ENCODE measurements at regions not wholly inside any gene's neighbourhood (a gene's known extent, or its start where the extent isn't known, plus 50 kb on each side); places are given as distances from the start of the nearest gene placed in this dataset.
"Not testable (repeated sequence)": the region's sequence is repeated elsewhere in the genome, so short reads cannot be mapped to it uniquely, and the experiment has no call there.

- H3K9me3 ChIP-seq (ENCODE audit: control insufficient read depth in 2 of 3, low read length in 3 of 3); POLR2A ChIA-PET; H3K4me1 Mint-ChIP-seq; H3K4me3 Mint-ChIP-seq; DNase-seq; H3K4me3 ChIP-seq (ENCODE audit: low read length); H3K27me3 ChIP-seq (ENCODE audit: control insufficient read depth in 2 of 2, insufficient read depth in 2 of 2, low read length in 2 of 2); ATAC-seq; H3K27me3 Mint-ChIP-seq; H3K36me3 ChIP-seq (ENCODE audit: control insufficient read depth in 2 of 3, insufficient read depth in 3 of 3, low read length in 3 of 3); H3K4me1 ChIP-seq (ENCODE audit: control insufficient read depth in 2 of 2, insufficient read depth in 2 of 2, low read length in 2 of 2); H3K27ac Mint-ChIP-seq; intact Hi-C loops (cut with micrococcal nuclease); H3K27ac ChIP-seq (ENCODE audit: low read depth, low read length); H3K36me3 Mint-ChIP-seq; CTCF ChIA-PET; H3K9me3 Mint-ChIP-seq: not testable (repeated sequence)
These were observed 174.8 kb downstream of the COL12A1 start for GRCh38 chr6:75031102-75031501.

- Histone ChIP-seq H3K4me1 (ENCODE audit: control insufficient read depth in 2 of 2, insufficient read depth in 2 of 2, low read length in 2 of 2) (no peaks in the 10 kb centered on the region), H3K4me3 (ENCODE audit: low read length) (no peak overlapping the region), H3K27ac (ENCODE audit: low read depth, low read length) (no peak overlapping the region), H3K36me3 (ENCODE audit: control insufficient read depth in 2 of 3, insufficient read depth in 3 of 3, low read length in 3 of 3) (no peaks in the 10 kb centered on the region), H3K9me3 (ENCODE audit: control insufficient read depth in 2 of 3, low read length in 3 of 3) (no peaks in the 10 kb centered on the region), H3K27me3 (ENCODE audit: control insufficient read depth in 2 of 2, insufficient read depth in 2 of 2, low read length in 2 of 2) (no peaks in the 10 kb centered on the region)
- ChIA-PET POLR2A (no interaction called here), CTCF (no interaction called here)
- no peak for ATAC-seq
- Mint-ChIP-seq H3K27ac (no peak overlapping the region), H3K36me3 (no peaks in the 10 kb centered on the region), H3K27me3 (no peaks in the 10 kb centered on the region), H3K9me3 (peaks cover 0 to 5% (median 0%) of the 10 kb centered on the region in 11 donors), H3K4me3 (no peak overlapping the region), H3K4me1 (no peaks in the 10 kb centered on the region)
- intact Hi-C loops (cut with micrococcal nuclease), result no loop called here
- DNase-seq, result no peak
These were observed 176.5 kb downstream of the COL12A1 start for GRCh38 chr6:75029333-75029732.

- Mint-ChIP-seq H3K36me3 (no peaks in the 10 kb centered on the region), H3K4me3 (no peak overlapping the region), H3K27ac (no peak overlapping the region), H3K9me3 (peaks cover 0 to 6% (median 0%) of the 10 kb centered on the region in 11 donors), H3K27me3 (no peaks in the 10 kb centered on the region), H3K4me1 (no peaks in the 10 kb centered on the region)
- Histone ChIP-seq H3K4me1 (ENCODE audit: control insufficient read depth in 2 of 2, insufficient read depth in 2 of 2, low read length in 2 of 2) (no peaks in the 10 kb centered on the region), H3K27ac (ENCODE audit: low read depth, low read length) (no peak overlapping the region), H3K36me3 (ENCODE audit: control insufficient read depth in 2 of 3, insufficient read depth in 3 of 3, low read length in 3 of 3) (no peaks in the 10 kb centered on the region), H3K9me3 (ENCODE audit: control insufficient read depth in 2 of 3, low read length in 3 of 3) (no peaks in the 10 kb centered on the region), H3K27me3 (ENCODE audit: control insufficient read depth in 2 of 2, insufficient read depth in 2 of 2, low read length in 2 of 2) (no peaks in the 10 kb centered on the region), H3K4me3 (ENCODE audit: low read length) (no peak overlapping the region)
- DNase-seq, result no peak
- no peak for ATAC-seq
- CTCF ChIA-PET, result no interaction called here
- intact Hi-C loops (cut with micrococcal nuclease), result no loop called here
- POLR2A ChIA-PET, result no interaction called here
These were observed 180.5 kb downstream of the COL12A1 start for GRCh38 chr6:75025371-75025770.

- H3K4me1 Mint-ChIP-seq, result no peaks in the 10 kb centered on the region
- ATAC-seq, result no peak
- Histone ChIP-seq H3K4me3 (ENCODE audit: low read length) (no peak overlapping the region), H3K27me3 (ENCODE audit: control insufficient read depth in 2 of 2, insufficient read depth in 2 of 2, low read length in 2 of 2) (no peaks in the 10 kb centered on the region), H3K27ac (ENCODE audit: low read depth, low read length) (no peak overlapping the region), H3K36me3 (ENCODE audit: control insufficient read depth in 2 of 3, insufficient read depth in 3 of 3, low read length in 3 of 3) (no peaks in the 10 kb centered on the region), H3K4me1 (ENCODE audit: control insufficient read depth in 2 of 2, insufficient read depth in 2 of 2, low read length in 2 of 2) (no peaks in the 10 kb centered on the region), H3K9me3 (ENCODE audit: control insufficient read depth in 2 of 3, low read length in 3 of 3) (no peaks in the 10 kb centered on the region)
- no peak for DNase-seq
- no peak overlapping the region for H3K27ac Mint-ChIP-seq
- H3K4me3 Mint-ChIP-seq, result no peak overlapping the region
- peaks cover 0 to 6% (median 0%) of the 10 kb centered on the region in 11 donors for H3K9me3 Mint-ChIP-seq
- ChIA-PET POLR2A (no interaction called here), CTCF (no interaction called here)
- intact Hi-C loops (cut with micrococcal nuclease), result no loop called here
- no peaks in the 10 kb centered on the region for H3K27me3 Mint-ChIP-seq
- H3K36me3 Mint-ChIP-seq, result no peaks in the 10 kb centered on the region
These were observed 181.0 kb downstream of the COL12A1 start for GRCh38 chr6:75024828-75025227.

- POLR2A ChIA-PET, result no interaction called here
- H3K27ac ChIP-seq (ENCODE audit: low read depth, low read length), result no peak overlapping the region
- CTCF ChIA-PET, result no interaction called here
- no peaks in the 10 kb centered on the region for H3K4me1 ChIP-seq (ENCODE audit: control insufficient read depth in 2 of 2, insufficient read depth in 2 of 2, low read length in 2 of 2)
- Mint-ChIP-seq H3K4me1 (no peaks in the 10 kb centered on the region), H3K4me3 (no peak overlapping the region), H3K9me3 (peaks cover 0 to 17% (median 7%) of the 10 kb centered on the region in 11 donors), H3K36me3 (no peaks in the 10 kb centered on the region), H3K27me3 (no peaks in the 10 kb centered on the region), H3K27ac (no peak overlapping the region)
- H3K36me3 ChIP-seq (ENCODE audit: control insufficient read depth in 2 of 3, insufficient read depth in 3 of 3, low read length in 3 of 3), result no peaks in the 10 kb centered on the region
- no peak overlapping the region for H3K4me3 ChIP-seq (ENCODE audit: low read length)
- no peaks in the 10 kb centered on the region for H3K9me3 ChIP-seq (ENCODE audit: control insufficient read depth in 2 of 3, low read length in 3 of 3)
- no peaks in the 10 kb centered on the region for H3K27me3 ChIP-seq (ENCODE audit: control insufficient read depth in 2 of 2, insufficient read depth in 2 of 2, low read length in 2 of 2)
- ATAC-seq, result no peak
- no peak for DNase-seq
- intact Hi-C loops (cut with micrococcal nuclease), result no loop called here
These were observed 182.2 kb downstream of the COL12A1 start for GRCh38 chr6:75023634-75024033.

GRCh38 chr6:75020971-75021370, 184.9 kb downstream of the COL12A1 start:
- Mint-ChIP-seq H3K36me3 (no peaks in the 10 kb centered on the region), H3K27ac (no peak overlapping the region), H3K4me3 (no peak overlapping the region), H3K4me1 (no peaks in the 10 kb centered on the region), H3K9me3 (peaks cover 0 to 18% (median 9%) of the 10 kb centered on the region in 11 donors), H3K27me3 (no peaks in the 10 kb centered on the region)
- H3K27me3 ChIP-seq (ENCODE audit: control insufficient read depth in 2 of 2, insufficient read depth in 2 of 2, low read length in 2 of 2), result no peaks in the 10 kb centered on the region
- no peaks in the 10 kb centered on the region for H3K36me3 ChIP-seq (ENCODE audit: control insufficient read depth in 2 of 3, insufficient read depth in 3 of 3, low read length in 3 of 3)
- CTCF ChIA-PET, result no interaction called here
- H3K4me1 ChIP-seq (ENCODE audit: control insufficient read depth in 2 of 2, insufficient read depth in 2 of 2, low read length in 2 of 2), result no peaks in the 10 kb centered on the region
- DNase-seq (no peak), ATAC-seq (no peak)
- H3K9me3 ChIP-seq (ENCODE audit: control insufficient read depth in 2 of 3, low read length in 3 of 3), result no peaks in the 10 kb centered on the region
- H3K4me3 ChIP-seq (ENCODE audit: low read length), result no peak overlapping the region
- POLR2A ChIA-PET, result no interaction called here
- H3K27ac ChIP-seq (ENCODE audit: low read depth, low read length), result no peak overlapping the region
- intact Hi-C loops (cut with micrococcal nuclease), result no loop called here

- H3K4me3 ChIP-seq (ENCODE audit: low read length), result no peak overlapping the region
- H3K9me3 ChIP-seq (ENCODE audit: control insufficient read depth in 2 of 3, low read length in 3 of 3), result no peaks in the 10 kb centered on the region
- H3K4me1 ChIP-seq (ENCODE audit: control insufficient read depth in 2 of 2, insufficient read depth in 2 of 2, low read length in 2 of 2), result no peaks in the 10 kb centered on the region
- H3K27ac ChIP-seq (ENCODE audit: low read depth, low read length), result no peak overlapping the region
- intact Hi-C loops (cut with micrococcal nuclease), result no loop called here
- Mint-ChIP-seq H3K27me3 (no peaks in the 10 kb centered on the region), H3K27ac (no peak overlapping the region), H3K36me3 (no peaks in the 10 kb centered on the region), H3K9me3 (peaks cover 0 to 18% (median 11%) of the 10 kb centered on the region in 11 donors), H3K4me3 (no peak overlapping the region), H3K4me1 (no peaks in the 10 kb centered on the region)
- POLR2A ChIA-PET, result no interaction called here
- no peak for DNase-seq
- ATAC-seq, result no peak
- CTCF ChIA-PET, result no interaction called here
- no peaks in the 10 kb centered on the region for H3K27me3 ChIP-seq (ENCODE audit: control insufficient read depth in 2 of 2, insufficient read depth in 2 of 2, low read length in 2 of 2)
- H3K36me3 ChIP-seq (ENCODE audit: control insufficient read depth in 2 of 3, insufficient read depth in 3 of 3, low read length in 3 of 3), result no peaks in the 10 kb centered on the region
These were observed 185.5 kb downstream of the COL12A1 start for GRCh38 chr6:75020376-75020775.

Measured in naive thymus-derived CD4-positive, alpha-beta T cell (primary cell).